SH-SY5Y (cell line): ENCODE measurements at regions not wholly inside any gene's neighbourhood (a gene's known extent, or its start where the extent isn't known, plus 50 kb on each side); places are given as distances from the start of the nearest gene placed in this dataset.

Source experiments
- GATA2 ChIP-seq: IDR thresholded peaks from 2 replicates; pipeline ENCODE4 v1.6.1; 2011; ENCODE audit warnings: mild to moderate bottlenecking, low read depth, low read length
- GATA3 ChIP-seq: IDR thresholded peaks from 2 replicates; pipeline ENCODE4 v1.6.1; 2011; ENCODE audit warnings: low read depth, mild to moderate bottlenecking, low read length, moderate library complexity

GRCh38 chrX:39298821-39299220 is 497.6 kb downstream of the MID1IP1 start:
- TF ChIP-seq GATA3 (no peak), GATA2 (no peak)
